HG02938 (cell line): ENCODE measurements at regions not wholly inside any gene's neighbourhood (a gene's known extent, or its start where the extent isn't known, plus 50 kb on each side); places are given as distances from the start of the nearest gene placed in this dataset.

Source experiments
- ATAC-seq: cut with Tn5 transposase; IDR thresholded peaks from one replicate; pipeline ENCODE4 v1.9.1; 2021; ENCODE audit warnings: mild to moderate bottlenecking, moderate library complexity; ENCODE audit not compliant: unreplicated experiment

DNA sequence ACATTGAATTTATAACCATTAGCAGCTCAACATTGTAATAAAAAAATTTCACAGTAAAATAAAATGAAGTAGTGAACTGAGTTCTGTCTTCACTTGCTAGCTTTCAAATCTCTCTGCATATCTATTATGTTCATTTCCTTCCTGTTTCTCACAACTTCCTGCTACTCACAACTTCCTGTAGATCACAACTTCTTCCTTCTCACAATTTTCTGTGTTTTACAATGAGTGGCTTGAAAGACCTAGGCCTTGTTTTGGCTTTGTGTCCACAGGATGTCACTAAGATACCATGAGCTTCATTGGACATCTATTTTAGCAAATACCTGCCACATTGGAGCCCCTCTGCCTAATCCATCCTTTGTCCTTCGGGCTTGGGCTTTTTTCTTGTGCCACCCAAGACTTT is 480.3 kb upstream of the ADAMTS16 start:
- no peak for ATAC-seq

DNA sequence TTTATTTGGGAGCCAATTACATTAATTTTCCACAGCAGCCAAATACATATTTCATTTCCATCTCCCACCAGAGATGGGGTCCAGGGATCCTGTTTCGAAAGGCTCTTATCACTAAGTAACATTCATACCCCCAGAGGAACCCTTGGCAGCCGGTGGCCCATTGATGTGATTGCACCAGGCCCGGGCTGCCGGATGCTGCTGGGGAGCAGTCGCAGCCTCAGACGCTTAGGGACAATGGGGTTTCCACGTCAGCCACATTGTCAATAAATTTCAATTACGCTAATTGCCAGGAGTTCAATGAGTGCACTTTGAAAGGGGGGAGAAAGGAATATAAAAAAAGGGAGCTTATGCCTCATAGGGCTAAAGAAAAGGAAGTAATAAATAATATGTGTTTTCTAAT is 478.8 kb upstream of the ADAMTS16 start:
- ATAC-seq, result no peak

DNA sequence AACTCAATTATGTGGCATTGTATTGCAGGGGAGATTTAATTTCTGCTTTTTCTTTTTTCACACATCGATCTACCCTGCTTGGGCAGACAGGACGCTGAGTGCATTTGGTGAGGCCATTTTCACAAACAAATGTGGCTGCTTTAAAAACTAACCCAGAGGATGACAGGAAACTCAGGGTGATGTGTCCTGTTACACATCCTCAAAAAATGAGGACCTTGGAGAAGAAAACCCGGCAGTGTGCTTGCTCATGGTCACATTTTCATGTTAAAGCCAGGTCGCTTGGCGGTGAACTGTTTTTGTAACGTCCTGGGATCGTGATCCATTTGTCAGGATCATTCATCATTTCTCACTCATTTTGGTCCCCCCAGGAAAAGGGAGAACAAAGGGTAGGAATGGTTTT is 478.3 kb upstream of the ADAMTS16 start:
- ATAC-seq, result no peak

DNA sequence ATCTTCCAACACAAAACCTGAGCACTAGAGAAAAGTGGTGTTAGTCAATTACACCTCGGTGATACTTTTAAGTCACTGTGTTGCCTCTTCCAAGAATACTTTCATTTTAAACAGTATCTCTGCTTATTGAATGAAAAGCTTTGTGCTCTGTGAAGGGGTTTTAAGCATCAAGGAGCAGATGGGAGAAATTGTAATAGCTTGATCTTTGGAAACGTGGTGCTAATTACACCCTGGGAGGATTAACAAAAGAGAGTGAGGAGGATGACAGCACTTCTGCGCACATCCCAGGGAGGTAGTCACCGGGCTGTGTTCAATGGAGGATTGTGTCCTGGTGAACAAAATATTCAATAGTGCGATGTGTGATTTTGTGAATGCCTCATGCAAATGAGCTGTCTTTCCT is 477.4 kb upstream of the ADAMTS16 start:
- no peak for ATAC-seq

DNA sequence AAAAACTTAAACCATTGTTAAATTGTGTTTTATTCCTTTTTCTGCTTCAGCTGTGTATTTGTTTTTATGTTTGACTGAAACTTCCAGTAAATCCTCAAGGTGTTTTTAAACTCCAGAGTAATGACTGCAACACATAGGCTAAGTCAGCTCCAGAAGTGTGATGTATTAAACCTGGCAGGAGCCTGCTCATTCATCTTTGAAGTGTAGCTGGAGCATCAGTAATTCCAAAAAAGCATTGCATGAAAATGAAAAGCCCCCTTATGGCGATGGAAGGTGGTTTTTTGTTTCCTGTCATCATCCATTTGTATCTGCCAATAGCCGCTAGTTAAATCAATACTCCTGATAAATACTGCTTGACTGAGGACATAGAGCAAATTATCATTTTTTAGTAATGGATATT is 474.2 kb upstream of the ADAMTS16 start:
- no peak for ATAC-seq

DNA sequence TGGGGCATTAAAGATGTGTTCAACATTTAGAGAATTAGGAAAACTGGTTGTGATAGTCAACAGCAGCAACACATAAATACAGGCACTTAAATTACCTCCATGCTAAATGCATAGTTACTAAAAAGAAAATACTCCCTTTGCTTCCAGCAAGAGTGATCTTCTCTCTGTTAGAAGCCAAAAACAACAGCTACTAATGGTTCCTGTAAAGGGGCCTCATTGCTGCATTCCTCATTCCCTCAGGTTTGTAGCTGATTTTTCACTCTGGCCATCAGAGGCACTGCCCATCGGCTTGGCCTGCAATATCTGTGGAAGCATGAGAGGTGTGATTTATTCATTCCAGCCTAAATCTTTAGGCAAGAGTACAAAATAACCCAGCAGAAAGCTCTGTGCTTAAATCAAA is 466.0 kb upstream of the ADAMTS16 start:
- no peak for ATAC-seq

DNA sequence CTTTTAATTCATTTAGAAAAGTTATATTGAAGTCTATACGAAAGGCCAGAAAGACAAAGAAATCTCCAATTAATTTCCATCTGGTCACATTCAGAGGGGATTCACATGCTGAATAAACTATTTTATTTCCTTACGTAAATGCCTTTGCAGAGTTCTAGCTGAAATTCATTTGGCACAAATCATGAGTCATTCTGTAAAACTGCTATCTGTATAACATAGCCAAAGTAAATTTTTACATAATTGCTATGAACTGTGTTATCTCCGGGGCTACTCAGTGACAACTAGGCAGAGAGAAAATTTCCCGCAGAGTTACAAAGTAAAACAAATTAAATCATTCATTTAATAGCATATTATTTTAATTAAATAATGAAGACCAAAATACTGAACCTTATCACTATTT is 463.2 kb upstream of the ADAMTS16 start:
- ATAC-seq, result no peak

DNA sequence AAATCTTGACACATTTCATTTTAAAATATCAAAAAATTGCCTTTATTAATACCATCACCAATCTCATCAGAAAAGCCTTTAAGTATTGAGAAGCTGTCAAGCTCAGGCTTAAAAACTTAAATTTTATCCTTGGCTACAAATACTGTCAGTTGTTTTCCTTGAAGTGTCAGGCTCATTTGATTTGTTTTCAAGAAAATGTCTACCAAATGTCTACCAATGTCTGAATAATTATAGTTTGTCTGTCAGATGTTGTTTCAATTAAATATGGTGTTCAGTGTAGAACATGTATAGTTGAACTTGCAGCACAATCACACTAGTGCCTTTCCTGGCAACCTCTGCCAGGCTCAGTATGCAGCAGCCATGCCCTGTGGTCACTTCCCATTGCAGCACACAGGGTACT is 455.2 kb upstream of the ADAMTS16 start:
- ATAC-seq, result no peak

DNA sequence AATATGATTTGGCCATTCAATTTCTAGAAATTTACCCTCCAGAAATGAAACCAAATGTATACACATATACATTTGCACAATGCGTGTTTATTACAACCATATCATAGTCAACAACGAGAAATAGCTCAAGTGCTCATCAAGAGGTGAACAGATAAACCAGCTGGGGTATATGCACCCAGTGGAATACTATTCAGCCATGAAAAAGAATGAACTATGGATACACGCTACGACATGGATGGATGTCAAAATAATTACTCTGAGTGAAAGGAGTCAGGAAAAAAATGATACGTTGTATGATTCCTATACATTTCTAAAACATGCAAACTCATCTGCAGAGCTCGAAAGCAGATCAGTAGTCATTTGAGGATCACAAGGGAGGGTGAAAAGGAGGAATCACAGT is 441.5 kb upstream of the ADAMTS16 start:
- ATAC-seq, result no peak

DNA sequence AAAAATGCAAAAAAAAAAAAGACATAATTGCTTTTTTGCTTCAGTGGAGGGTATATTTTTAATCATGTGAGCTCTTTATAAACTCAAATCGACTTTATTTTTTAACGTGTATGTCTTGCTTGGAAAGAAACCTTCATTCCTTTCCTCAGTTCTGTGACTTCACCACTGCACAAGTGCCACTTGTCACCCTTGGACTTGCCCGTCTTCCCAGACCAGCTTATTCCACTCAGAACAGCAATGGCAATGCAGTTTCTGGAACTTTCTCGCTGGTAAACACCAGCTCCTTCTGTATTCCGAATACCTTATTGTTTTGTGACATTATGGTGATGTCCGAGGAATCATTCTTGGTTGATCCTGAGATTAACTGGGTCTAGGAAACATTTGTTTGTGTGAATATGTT is 440.5 kb upstream of the ADAMTS16 start:
- no peak for ATAC-seq

DNA sequence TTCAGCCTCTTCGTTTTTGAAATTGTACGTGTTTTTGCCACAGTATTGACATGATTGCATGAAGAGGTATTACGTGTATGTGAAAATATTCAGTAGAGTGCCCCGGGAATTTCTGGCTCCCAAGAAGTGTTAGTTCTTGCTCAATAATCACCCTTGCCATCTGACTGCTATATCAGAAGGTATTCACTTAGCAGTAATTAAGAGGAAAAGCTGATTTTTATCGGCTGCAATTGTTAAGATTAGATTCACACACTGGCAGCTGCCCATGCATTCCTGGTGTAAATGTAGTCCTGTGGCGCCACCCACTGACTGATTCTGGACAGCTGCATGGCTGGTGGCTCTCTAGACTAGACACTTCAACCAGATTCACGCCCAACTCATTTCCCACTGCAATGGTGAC is 440.1 kb upstream of the ADAMTS16 start:
- no peak for ATAC-seq

DNA sequence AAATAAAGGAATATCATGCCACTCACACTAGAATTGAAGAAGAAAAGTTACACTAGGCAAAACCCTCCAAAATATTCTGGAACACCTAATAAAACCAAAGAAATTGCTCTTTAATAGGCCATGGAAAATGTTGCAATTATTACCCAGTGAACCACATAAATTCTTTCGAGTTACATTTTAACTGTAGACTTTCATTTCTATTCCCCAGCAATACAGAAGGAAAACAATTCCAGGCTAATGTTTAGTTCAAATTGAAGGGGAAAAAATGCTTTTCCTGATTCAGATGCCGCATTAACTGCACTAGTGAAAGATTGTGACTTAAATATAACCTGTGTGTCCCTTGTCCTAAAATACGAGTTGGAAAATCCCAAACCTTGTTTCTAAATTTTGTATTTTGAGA is 439.3 kb upstream of the ADAMTS16 start:
- no peak for ATAC-seq

DNA sequence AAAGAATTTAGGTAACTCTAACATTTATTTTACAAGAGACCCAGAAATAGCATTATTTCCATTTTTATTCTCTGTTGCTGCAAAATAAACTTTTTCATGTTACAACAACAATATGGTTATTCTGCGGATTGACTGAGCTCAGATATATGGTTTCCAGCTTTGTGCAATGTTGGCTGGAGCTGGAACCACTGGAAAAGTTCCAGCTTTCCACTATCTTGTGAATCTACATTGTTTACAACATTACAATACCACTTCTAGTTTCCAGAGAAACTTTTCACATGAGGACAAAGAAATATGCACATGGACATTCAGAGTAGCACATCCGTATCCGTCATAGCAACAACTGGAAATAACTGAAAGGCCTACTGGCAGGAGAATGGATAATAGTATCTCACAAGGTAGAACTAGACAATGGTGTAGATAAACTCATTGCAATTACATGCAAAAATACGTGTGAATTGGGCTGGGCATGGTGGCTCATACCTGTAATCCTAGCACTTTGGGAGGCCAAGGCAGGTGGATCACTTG is 436.1 kb upstream of the ADAMTS16 start:
- no peak for ATAC-seq

DNA sequence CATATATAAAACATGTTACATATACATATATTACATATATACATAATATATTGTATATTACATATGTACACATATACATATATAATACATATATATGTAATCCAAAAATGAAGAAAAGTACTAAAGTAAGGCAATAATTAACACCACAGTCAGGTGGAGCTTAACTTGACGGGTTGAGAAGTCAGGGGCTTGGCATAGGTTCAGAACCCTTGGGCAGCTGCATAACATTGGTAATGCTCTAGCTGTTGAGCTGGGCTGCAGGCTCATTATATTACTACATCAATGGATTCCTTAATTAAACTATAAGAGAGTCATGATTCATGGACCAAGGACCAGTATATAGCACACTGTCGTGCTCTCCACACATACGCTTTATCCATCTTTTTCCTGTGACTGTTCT is 435.2 kb upstream of the ADAMTS16 start:
- ATAC-seq, result no peak

DNA sequence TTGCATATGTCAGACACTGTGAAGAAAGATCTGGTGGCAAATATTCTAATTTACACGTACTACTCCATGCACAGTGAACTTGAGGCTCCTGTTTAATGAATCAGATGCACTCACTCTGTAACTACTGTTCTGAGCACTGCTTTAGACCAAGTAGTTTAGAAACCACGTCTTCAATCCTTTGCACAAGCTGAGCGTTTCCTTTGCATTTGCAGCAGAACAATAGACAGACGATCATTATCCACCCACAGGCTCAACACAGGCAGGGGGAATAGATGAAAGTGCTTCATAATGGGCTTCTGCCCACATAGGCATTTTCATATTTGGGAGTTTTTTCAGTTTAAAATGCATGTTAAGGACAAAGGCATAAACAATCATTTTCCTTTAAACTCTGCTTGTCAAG is 423.3 kb upstream of the ADAMTS16 start:
- no peak for ATAC-seq

DNA sequence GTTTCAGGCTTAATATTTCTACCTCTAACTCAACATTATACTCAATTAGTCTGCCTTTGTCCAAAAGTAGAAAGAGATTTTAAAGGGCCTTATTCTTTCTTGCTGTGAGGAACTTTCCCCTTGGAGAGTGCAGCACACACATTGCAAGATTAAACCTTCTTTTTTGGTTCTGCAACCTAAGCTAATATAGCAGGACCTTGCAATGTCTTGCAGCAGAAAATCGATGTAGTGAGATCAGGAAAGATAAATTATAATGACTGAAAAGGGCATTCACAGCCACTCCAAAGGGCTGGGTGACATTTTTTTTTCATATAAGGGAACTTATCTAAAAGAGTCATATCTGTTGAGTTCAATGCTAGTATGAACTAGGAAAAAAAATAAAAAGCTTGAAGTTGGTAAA is 422.7 kb upstream of the ADAMTS16 start:
- no peak for ATAC-seq

DNA sequence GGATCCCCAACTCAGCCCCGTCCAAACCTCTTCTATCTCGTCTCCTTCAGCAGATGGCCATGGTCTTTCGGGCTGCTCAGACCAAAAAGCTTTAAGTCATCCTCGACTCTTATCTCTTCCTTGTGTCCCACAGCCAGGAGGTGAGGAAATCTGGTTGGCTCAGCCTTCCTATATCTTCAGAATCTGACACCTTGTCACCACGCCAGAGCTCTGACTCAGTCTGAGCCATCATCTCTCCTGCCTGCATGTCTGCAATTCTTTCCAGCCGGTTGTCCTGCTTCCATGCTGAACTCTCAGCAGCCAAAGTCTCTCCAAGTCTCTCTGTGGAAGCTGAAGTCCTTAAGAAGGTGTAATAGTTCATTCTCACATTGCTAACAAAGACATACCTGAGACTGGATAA is 419.3 kb upstream of the ADAMTS16 start:
- no peak for ATAC-seq

DNA sequence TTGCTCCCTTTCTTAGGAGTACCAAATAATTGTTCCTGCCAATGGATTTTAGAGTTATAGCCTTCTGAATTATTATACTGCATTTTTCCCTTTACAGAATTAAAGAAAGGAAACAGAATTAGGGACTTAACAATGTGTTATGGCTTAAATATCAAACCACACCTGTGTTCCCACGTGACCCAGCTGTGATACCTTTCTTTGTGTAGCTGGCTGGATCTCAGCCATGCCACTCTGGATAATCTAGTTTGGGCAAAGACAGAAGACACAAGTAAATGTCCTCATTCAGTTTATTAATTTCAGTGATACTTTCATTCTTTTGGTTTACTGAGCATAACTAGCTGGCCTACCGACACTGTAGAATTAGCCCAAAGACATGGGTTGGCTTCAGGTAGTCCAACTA is 417.2 kb upstream of the ADAMTS16 start:
- ATAC-seq, result no peak

DNA sequence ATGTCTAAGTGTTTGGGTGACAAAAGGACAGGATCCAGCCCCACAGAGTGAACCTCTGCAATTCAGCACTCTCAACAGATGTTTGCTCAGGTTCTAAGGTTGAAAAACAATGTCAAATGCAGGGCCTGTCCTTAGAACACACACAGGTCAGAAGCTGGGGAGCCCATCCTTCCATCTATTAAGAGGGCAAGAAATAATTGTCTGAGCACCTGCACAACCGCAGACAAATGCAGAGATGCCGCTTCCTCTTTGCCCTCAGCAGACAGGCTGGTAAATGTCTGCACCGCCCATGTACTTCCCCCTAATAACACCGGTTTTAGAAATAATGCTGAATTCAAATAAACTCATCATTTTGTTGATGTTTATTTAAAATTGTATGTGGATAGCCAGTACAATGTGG is 414.5 kb upstream of the ADAMTS16 start:
- ATAC-seq, result no peak

DNA sequence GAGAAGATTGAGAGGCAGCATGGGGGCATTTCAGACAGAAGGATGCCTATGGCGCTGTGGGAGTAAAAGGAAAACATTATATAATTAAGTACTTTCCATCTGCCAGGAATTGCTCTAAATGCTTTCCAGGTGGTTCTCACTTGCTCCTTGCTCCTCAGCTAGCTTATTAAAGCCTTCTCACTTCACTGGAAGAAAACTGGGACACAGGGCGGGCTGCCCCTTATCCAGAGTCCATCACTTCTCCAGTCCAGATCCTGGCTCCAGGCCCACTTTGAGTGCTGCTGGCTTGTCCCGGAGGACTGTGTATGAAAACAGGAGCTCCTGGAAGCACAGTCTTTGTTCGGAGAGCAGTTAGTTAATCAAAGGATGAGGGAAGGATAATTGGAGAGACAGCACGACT is 409.9 kb upstream of the ADAMTS16 start:
- ATAC-seq, result no peak

DNA sequence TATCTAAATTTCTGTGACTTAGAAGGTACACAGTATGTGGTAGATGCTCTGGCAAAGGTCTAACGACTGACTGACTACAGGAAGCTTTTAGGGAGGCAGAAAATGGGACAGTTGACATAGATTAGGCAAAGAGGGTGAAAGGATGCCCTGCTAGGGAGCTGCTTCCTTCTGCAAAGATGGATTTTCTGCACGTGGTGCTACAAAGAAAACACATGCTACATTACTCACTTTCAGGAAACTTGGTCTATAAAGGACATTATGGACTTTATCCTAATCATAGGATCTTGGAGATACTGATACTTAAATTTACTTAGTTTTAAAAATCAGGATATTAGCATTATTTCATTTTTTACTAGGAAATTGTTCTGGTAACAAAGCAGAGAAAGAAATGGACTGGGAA is 405.8 kb upstream of the ADAMTS16 start:
- ATAC-seq, result no peak

DNA sequence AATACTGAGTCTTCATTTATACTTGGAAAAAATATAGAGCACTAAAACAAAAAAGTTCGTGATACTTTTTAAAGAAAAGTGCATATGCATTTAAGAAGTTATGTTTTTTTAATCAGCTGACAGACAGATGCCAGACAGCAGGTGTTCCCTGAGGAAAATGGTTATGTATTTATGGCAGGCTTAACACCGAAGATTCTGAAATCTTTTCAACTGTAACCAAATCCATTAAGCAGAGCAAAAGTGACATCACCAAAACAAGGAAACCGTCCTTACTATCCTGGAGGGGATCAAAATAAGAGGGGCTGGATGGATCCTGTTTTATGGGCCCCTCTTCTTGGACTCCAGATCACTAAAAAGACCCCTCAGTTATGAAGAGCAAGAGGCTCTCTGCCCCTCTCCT is 404.9 kb upstream of the ADAMTS16 start:
- ATAC-seq, result no peak

DNA sequence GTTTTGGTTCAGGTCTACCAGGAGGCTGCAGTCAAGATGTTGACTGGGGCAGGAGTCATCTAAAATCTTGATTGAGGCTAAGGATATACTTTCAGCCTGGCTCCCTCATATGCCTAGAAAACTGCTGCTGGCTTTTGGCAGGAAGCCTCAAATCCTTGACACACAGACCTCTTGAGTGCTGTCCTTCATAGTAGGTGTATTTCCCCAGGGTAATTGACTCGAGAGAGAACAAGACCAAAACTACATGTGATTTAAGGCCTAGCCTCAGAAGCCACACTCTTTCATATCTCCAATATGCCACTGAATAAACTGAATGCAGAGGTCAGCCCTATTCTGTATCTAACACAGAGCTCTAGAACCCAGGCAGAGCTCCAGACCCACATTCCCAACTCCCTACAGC is 402.3 kb upstream of the ADAMTS16 start:
- ATAC-seq, result no peak

DNA sequence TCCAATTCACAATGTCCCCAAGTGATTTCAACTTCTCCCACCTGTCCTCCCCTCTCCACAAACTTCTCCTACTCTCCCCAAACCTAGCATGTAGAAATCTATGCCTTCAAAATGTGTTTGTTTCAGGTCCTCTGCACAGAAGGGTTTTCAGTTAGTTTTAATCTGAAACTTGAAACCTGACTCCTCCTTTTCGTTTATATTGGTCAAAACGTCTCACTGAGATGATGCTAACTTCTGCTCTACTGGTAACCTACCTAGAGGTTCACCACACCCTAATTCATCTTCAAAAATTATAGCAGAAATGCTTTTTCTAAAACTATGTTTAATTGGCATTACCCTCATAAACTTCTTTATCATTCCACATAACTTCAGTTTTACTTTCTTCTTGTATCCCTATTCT is 401.8 kb upstream of the ADAMTS16 start:
- ATAC-seq, result no peak
